ENCODE measurements at regions not wholly inside any gene's neighbourhood (a gene's known extent, or its start where the extent isn't known, plus 50 kb on each side); places are given as distances from the start of the nearest gene placed in this dataset.

DNA sequence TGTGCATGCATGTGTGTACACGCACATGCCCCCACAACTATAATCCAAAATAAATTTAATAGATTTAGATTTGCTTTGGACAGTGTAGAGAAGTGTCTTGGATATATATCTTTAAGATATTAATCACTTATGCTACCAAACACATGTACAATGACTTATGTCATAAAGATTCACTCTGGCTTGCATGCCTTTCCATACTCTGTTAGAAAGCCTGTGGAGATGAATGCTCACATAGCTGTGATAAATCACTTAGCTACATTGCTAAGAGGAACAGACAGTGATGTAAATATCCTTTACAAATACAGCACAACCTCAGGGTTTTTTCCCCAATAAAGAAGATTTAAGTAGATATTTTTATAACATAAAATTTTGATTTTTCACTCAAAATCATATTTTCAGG, 2484.8 kb upstream of the PCDH20 start:
- TF ChIP-seq, protein P1, sequence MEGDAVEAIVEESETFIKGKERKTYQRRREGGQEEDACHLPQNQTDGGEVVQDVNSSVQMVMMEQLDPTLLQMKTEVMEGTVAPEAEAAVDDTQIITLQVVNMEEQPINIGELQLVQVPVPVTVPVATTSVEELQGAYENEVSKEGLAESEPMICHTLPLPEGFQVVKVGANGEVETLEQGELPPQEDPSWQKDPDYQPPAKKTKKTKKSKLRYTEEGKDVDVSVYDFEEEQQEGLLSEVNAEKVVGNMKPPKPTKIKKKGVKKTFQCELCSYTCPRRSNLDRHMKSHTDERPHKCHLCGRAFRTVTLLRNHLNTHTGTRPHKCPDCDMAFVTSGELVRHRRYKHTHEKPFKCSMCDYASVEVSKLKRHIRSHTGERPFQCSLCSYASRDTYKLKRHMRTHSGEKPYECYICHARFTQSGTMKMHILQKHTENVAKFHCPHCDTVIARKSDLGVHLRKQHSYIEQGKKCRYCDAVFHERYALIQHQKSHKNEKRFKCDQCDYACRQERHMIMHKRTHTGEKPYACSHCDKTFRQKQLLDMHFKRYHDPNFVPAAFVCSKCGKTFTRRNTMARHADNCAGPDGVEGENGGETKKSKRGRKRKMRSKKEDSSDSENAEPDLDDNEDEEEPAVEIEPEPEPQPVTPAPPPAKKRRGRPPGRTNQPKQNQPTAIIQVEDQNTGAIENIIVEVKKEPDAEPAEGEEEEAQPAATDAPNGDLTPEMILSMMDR (IDR thresholded peaks at IDR 0.05; ENCODE audit: insufficient read depth, missing control alignments), result no peak
- FAIRE-seq (no peak), DNase-seq (ENCODE audit: insufficient read length, low spot score) (no peak)

DNA sequence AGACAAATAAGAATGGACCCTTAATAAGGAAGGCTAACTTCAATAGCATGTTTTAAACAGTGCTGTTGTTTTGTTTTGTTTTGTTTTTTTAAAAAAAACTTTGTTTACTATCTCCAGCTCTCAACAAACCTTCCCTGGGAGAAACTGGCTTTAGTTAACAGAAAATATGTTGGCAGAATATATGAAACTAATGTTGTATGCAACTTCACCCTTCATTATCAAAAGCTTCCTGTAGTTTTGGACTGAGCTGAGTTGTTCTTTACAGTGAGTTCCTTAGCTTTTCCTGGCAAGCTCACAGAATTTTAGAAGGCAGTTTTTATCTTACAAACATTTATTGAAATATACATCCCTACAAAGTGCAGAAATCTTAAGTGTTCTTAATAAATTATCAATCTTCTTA, 2480.7 kb upstream of the PCDH20 start:
- no peak for DNase-seq (ENCODE audit: insufficient read length, low spot score)
- FAIRE-seq, result no peak

GRCh38 chr13:63882052-63882451, 2466.4 kb upstream of the PCDH20 start:
- FAIRE-seq, result no peak
- TF ChIP-seq, protein P1 (IDR thresholded peaks at IDR 0.05; ENCODE audit: insufficient read depth, missing control alignments), result no peak
- no peak for DNase-seq (ENCODE audit: insufficient read length, low spot score)

More for the DNA sequence above, 2480.7 kb upstream of the PCDH20 start:
- TF ChIP-seq, protein P1 (IDR thresholded peaks at IDR 0.05; ENCODE audit: insufficient read depth, missing control alignments), result no peak

GRCh38 chr13:63880705-63881104, 2465.1 kb upstream of the PCDH20 start:
- TF ChIP-seq, protein P1 (IDR thresholded peaks at IDR 0.05; ENCODE audit: insufficient read depth, missing control alignments), result no peak
- FAIRE-seq (no peak), DNase-seq (ENCODE audit: insufficient read length, low spot score) (no peak)

- TF ChIP-seq, protein P1 (IDR thresholded peaks at IDR 0.05; ENCODE audit: insufficient read depth, missing control alignments), result no peak
- no peak for FAIRE-seq
- no peak for DNase-seq (ENCODE audit: insufficient read length, low spot score)
Observed at GRCh38 chr13:63873936-63874335, 2458.3 kb upstream of the PCDH20 start.

- TF ChIP-seq, protein P1 (IDR thresholded peaks at IDR 0.05; ENCODE audit: insufficient read depth, missing control alignments), result no peak
- no peak for DNase-seq (ENCODE audit: insufficient read length, low spot score)
- FAIRE-seq, result peak; percentile 77
Observed at GRCh38 chr13:63864171-63864902, 2448.7 kb upstream of the PCDH20 start.

DNA sequence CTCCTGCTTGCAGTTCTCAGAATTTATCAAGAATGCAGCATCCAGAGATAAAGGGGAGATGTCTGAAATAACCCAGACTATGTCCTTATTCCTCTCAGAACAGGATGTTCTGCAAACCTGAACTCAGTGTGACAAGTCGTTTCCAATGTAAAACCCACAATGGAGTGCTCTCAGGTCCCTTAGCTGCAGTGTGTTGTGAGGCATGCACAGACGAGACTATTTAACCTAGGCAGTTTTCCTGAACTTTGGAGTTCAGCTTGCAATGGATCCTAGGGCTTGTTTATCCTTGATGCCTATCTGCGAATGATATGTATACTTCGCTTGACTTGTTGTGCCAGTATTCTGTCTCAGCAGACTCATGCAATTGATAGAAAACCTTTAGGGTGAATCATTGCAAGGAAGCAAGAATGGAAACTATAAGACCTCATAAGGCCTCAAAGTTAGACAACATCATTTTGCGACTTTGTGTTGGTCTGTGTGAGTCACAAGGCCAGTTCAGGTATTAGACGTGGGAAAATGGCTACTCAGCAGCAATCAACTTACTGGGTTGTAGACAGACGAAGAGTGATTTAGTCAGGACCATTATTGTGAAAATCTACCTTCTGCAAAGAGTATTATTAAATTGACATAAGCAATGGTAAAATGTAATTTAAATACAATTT, 2439.9 kb upstream of the PCDH20 start:
- DNase-seq (ENCODE audit: insufficient read length, low spot score) (no peak), FAIRE-seq (no peak)
- TF ChIP-seq, protein P1 (IDR thresholded peaks at IDR 0.05; ENCODE audit: insufficient read depth, missing control alignments), result no peak
